Type B pancreatic cell (in vitro differentiated cells): ENCODE measurements at regions not wholly inside any gene's neighbourhood (a gene's known extent, or its start where the extent isn't known, plus 50 kb on each side); places are given as distances from the start of the nearest gene placed in this dataset.

Experiments used
- DNase-seq: peaks from one replicate; pipeline ENCODE4 v3.0.0; 2021; ENCODE audit warnings: mixed read lengths; ENCODE audit not compliant: unreplicated experiment; ENCODE audit errors: extremely low spot score
- H3K27ac Mint-ChIP-seq: 2 replicates; pipeline ENCODE4 v1.8.0; 2021; ENCODE audit warnings: mild to moderate bottlenecking, mixed read lengths
- H3K27me3 Mint-ChIP-seq: 2 replicates; pipeline ENCODE4 v1.8.0; 2021; ENCODE audit warnings: mixed read lengths
- H3K36me3 Mint-ChIP-seq: 2 replicates; pipeline ENCODE4 v1.8.0; 2021; ENCODE audit warnings: mixed read lengths
- H3K4me1 Mint-ChIP-seq: one replicate; pipeline ENCODE4 v1.8.0; 2021; ENCODE audit warnings: mixed read lengths; ENCODE audit not compliant: unreplicated experiment
- H3K4me3 Mint-ChIP-seq: 2 replicates; pipeline ENCODE4 v1.8.0; 2021; ENCODE audit warnings: mild to moderate bottlenecking, mixed read lengths
- H3K9me3 Mint-ChIP-seq: 2 replicates; pipeline ENCODE4 v1.8.0; 2021; ENCODE audit warnings: mixed read lengths
- TF ChIP-seq, protein P1 (sequence below): fragments of 200-600 bp; sonication (generic); conservative IDR thresholded peaks from 2 replicates; pipeline ENCODE4 v1.5.0; 2021; ENCODE audit warnings: antibody characterized with exemption, mild to moderate bottlenecking

DNA sequence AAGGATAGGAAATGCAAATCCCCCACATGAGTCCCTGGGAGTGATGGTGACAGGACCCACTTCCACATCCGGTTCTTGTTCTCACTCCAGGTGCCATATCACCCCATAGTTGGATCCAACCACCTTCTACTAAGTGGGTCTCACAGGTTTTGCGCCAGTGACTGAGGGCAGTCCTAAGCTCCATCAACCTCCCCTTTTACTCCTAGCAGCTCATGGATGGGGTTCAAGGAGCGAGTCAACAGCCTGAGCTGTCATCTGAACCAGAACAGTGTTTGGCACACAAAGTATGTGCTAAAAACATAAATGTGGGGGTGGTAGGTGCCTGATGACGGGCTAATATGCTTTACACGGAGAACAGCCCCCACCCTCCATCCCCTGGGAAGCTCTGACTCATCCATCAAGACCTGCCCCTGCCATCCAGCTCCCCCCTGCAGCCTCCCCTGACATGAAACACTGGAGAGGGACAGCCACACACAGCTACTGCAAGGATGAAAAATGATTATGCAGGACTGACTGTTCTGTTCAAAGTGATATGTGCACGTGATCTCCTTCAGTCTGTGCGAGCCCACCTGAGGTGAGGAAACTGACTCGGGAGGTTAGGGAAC is 143.2 kb upstream of the CDH5 start:
- H3K4me1 Mint-ChIP-seq: peaks cover 13% of the 10 kb centered on the region

DNA sequence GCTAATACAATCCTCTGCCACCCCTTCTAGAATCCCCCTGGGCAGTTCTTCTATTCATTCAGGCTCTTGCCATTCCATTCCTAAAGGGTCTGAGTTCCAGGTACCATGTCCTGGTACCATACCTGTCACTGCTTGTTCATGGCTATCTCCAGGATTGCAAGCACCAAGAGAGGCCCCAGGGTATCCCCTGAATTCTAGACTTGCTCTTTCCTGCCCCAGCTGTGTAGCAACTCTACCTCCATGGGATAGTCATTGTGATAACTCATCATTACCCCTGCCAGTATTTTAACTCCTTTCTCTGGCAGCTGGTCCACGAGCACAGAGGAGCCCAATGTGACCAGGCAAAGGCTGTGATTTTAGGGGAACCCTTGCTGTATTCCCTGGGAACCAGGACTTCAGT is 143.7 kb upstream of the CDH5 start:
- Mint-ChIP-seq H3K27ac (no peak overlapping the region), H3K9me3 (no peaks in the 10 kb centered on the region), H3K36me3 (no peaks in the 10 kb centered on the region), H3K4me3 (no peak overlapping the region), H3K4me1 (peaks cover 12% of the 10 kb centered on the region), H3K27me3 (peaks cover 3% of the 10 kb centered on the region)
- DNase-seq: no peak
- TF ChIP-seq, protein P1, sequence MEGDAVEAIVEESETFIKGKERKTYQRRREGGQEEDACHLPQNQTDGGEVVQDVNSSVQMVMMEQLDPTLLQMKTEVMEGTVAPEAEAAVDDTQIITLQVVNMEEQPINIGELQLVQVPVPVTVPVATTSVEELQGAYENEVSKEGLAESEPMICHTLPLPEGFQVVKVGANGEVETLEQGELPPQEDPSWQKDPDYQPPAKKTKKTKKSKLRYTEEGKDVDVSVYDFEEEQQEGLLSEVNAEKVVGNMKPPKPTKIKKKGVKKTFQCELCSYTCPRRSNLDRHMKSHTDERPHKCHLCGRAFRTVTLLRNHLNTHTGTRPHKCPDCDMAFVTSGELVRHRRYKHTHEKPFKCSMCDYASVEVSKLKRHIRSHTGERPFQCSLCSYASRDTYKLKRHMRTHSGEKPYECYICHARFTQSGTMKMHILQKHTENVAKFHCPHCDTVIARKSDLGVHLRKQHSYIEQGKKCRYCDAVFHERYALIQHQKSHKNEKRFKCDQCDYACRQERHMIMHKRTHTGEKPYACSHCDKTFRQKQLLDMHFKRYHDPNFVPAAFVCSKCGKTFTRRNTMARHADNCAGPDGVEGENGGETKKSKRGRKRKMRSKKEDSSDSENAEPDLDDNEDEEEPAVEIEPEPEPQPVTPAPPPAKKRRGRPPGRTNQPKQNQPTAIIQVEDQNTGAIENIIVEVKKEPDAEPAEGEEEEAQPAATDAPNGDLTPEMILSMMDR: no peak

More for the DNA sequence above, 143.2 kb upstream of the CDH5 start:
- TF ChIP-seq, protein P1: no peak
- no peaks in the 10 kb centered on the region for H3K9me3 Mint-ChIP-seq
- no peak overlapping the region for H3K4me3 Mint-ChIP-seq
- no peak for DNase-seq
- H3K36me3 Mint-ChIP-seq: no peaks in the 10 kb centered on the region
- H3K27ac Mint-ChIP-seq: no peak overlapping the region
- peaks cover 3% of the 10 kb centered on the region for H3K27me3 Mint-ChIP-seq

DNA sequence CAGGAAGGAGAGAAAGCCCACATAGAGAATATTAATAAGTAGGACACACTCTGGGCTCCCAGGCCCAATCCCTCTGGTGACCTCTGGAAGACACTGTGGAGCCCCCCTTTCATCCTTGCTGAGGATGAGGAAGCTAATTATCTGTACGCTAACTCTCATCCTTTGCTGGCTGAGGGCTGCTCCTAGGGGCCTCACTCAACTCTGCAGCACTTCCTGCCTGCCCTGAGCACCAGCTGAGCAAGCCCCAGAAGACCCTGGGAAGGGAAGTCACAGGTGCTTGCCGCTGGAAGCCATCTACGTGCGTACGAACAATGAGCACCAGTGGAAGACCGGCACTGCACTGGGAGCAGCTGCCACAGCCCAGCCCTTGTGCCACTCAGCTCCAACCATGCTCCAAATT is 145.8 kb upstream of the CDH5 start:
- H3K9me3 Mint-ChIP-seq: peaks cover 5% of the 10 kb centered on the region
- H3K27ac Mint-ChIP-seq: no peak overlapping the region

DNA sequence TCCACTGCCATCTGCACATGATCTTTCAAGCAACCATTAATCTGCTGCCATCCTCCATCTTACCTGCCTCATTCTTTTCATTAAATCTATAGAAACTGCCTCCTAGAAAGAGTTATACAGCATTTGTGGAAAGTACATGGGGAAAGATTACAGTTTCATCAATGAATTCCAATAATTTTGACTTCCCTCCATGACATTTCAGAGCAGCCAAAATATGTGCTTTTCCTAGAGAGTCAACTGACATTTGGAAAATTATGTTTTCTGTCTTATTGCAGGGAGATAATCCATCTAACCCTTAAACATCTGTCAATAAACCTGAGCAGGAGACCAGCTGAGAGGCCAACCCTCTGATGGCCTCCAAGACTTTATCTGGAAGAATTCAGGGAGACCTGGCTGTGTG is 147.0 kb upstream of the CDH5 start:
- Mint-ChIP-seq H3K27ac (no peak overlapping the region), H3K36me3 (no peaks in the 10 kb centered on the region), H3K4me3 (no peak overlapping the region), H3K9me3 (peaks cover 5% of the 10 kb centered on the region), H3K4me1 (peaks cover 12% of the 10 kb centered on the region), H3K27me3 (peaks cover 7% of the 10 kb centered on the region)
- TF ChIP-seq, protein P1: no peak
- no peak for DNase-seq

More for the DNA sequence above, 145.8 kb upstream of the CDH5 start:
- H3K4me3 Mint-ChIP-seq: no peak overlapping the region
- DNase-seq: no peak
- peaks cover 7% of the 10 kb centered on the region for H3K27me3 Mint-ChIP-seq
- TF ChIP-seq, protein P1: no peak
- H3K4me1 Mint-ChIP-seq: peaks cover 12% of the 10 kb centered on the region
- no peaks in the 10 kb centered on the region for H3K36me3 Mint-ChIP-seq

DNA sequence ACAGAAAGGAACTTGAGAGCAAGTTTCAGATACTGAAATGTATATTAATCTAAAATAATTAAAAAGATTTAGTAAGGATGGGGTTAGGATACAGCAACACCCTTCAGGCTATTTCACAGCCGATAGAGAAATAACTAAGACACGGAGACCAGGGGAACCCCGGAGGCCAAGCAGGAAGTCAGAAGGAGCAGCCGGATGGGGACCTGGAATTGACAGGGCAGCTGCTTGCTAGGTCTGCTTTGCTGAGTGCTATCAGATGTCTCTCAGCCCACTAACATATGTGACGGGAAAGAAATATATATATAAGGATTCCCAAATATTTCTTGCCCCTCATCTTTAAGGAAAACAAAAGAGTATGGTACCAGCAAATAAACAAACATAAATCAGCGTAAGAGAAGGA is 154.1 kb upstream of the CDH5 start:
- Mint-ChIP-seq H3K27me3 (peaks cover 7% of the 10 kb centered on the region), H3K4me1 (no peaks in the 10 kb centered on the region), H3K27ac (no peak overlapping the region), H3K9me3 (peaks cover 5% of the 10 kb centered on the region), H3K36me3 (no peaks in the 10 kb centered on the region), H3K4me3 (no peak overlapping the region)
- TF ChIP-seq, protein P1: no peak
- no peak for DNase-seq

DNA sequence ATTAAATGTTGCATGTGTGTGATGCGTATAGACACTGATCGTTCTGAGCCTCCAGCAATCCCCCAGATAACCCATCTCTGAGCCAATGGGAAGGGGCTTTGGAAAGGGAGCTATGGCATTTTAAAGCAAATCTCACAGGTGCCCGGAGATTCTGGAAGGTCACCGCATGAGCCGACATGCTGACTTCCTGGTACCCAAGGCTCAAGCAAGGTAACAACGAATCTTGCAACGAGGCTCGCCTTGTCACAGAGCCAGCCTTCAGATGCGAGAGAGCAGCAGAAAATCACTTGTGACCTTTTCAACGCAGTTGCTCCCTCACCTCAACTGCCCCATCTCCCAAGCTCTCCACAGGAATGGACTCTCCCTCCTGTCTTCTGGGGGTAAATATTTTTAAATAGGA is 154.8 kb upstream of the CDH5 start:
- Mint-ChIP-seq H3K27ac (no peak overlapping the region), H3K4me1 (no peaks in the 10 kb centered on the region), H3K36me3 (no peaks in the 10 kb centered on the region), H3K27me3 (peaks cover 7% of the 10 kb centered on the region), H3K4me3 (no peak overlapping the region), H3K9me3 (peaks cover 5% of the 10 kb centered on the region)
- TF ChIP-seq, protein P1: no peak
- DNase-seq: no peak
